HEK293T (cell line): ENCODE measurements at regions not wholly inside any gene's neighbourhood (a gene's known extent, or its start where the extent isn't known, plus 50 kb on each side); places are given as distances from the start of the nearest gene placed in this dataset.

Source experiments
- CTCF ChIA-PET: fragments of 350-600 bp; formaldehyde crosslinking; extraction: SDS; loops from one replicate; lab custom pipeline; 2021; ENCODE audit warnings: antibody characterized with exemption, inconsistent platforms; lab: Yijun Ruan, JAX
- POLR2A ChIA-PET: fragments of 350-600 bp; formaldehyde crosslinking; extraction: SDS; loops from one replicate; lab custom pipeline; 2020; ENCODE audit warnings: antibody characterized with exemption, inconsistent platforms; lab: Yijun Ruan, JAX
- DNase-seq: peaks from one replicate; pipeline ENCODE4 v3.0.0; 2012; ENCODE audit warnings: mixed read lengths; ENCODE audit errors: extremely low spot score
- ARNT ChIP-seq: fragments of 450-650 bp; IDR thresholded peaks from 2 replicates; pipeline ENCODE4 v1.6.1; 2017; ENCODE audit warnings: mild to moderate bottlenecking
- BHLHE40 ChIP-seq: fragments of 450-650 bp; IDR thresholded peaks from 2 replicates; pipeline ENCODE4 v1.6.1; 2016; ENCODE audit warnings: mild to moderate bottlenecking, moderate library complexity, borderline replicate concordance
- CTBP1 ChIP-seq: fragments of 450-650 bp; IDR thresholded peaks from 2 replicates; pipeline ENCODE4 v1.6.1; 2016; ENCODE audit warnings: borderline replicate concordance
- ELF4 ChIP-seq: fragments of 450-650 bp; IDR thresholded peaks from 2 replicates; pipeline ENCODE4 v1.6.1; 2017; ENCODE audit warnings: antibody characterized with exemption
- FOXA1 ChIP-seq: fragments of 450-650 bp; IDR thresholded peaks from 2 replicates; pipeline ENCODE4 v1.6.1; 2016; ENCODE audit warnings: mild to moderate bottlenecking
- FOXK2 ChIP-seq: fragments of 450-650 bp; IDR thresholded peaks from 2 replicates; pipeline ENCODE4 v1.6.1; 2016; ENCODE audit warnings: mild to moderate bottlenecking
- FOXM1 ChIP-seq: fragments of 450-650 bp; IDR thresholded peaks from 2 replicates; pipeline ENCODE4 v1.6.1; 2017; ENCODE audit warnings: mild to moderate bottlenecking, borderline replicate concordance
- HDGF ChIP-seq: fragments of 450-650 bp; IDR thresholded peaks from 2 replicates; pipeline ENCODE4 v1.6.1; 2017; ENCODE audit warnings: antibody characterized with exemption, borderline replicate concordance
- L3MBTL2 ChIP-seq: fragments of 450-650 bp; conservative IDR thresholded peaks from 2 replicates; pipeline ENCODE4 v1.6.1; 2016; ENCODE audit warnings: mild to moderate bottlenecking
- LEF1 ChIP-seq: fragments of 450-650 bp; IDR thresholded peaks from 2 replicates; pipeline ENCODE4 v1.6.1; 2017; ENCODE audit warnings: mild to moderate bottlenecking, borderline replicate concordance
- NFRKB ChIP-seq: fragments of 450-650 bp; IDR thresholded peaks from 2 replicates; pipeline ENCODE4 v1.6.1; 2016; ENCODE audit warnings: mild to moderate bottlenecking, moderate library complexity
- PKNOX1 ChIP-seq: fragments of 450-650 bp; IDR thresholded peaks from 2 replicates; pipeline ENCODE4 v1.6.1; 2016
- SP1 ChIP-seq: fragments of 450-650 bp; IDR thresholded peaks from 2 replicates; pipeline ENCODE4 v1.6.1; 2017
- SUZ12 ChIP-seq: fragments of 450-650 bp; IDR thresholded peaks from 2 replicates; pipeline ENCODE4 v1.6.1; 2016; ENCODE audit warnings: mild to moderate bottlenecking
- TARDBP ChIP-seq: fragments of 450-650 bp; IDR thresholded peaks from 2 replicates; pipeline ENCODE4 v1.6.1; 2016
- ZNF384 ChIP-seq: fragments of 450-650 bp; IDR thresholded peaks from 2 replicates; pipeline ENCODE4 v1.6.1; 2016

GRCh38 chr1:87436534-87436933 is 107.9 kb downstream of the LMO4 start:
- TF ChIP-seq ELF4 (no peak), ARNT (no peak), PKNOX1 (no peak)
- DNase-seq: no peak
- CTCF ChIA-PET: no interaction called here

GRCh38 chr1:87437663-87438295 is 109.1 kb downstream of the LMO4 start:
- POLR2A ChIA-PET: no interaction called here
- TF ChIP-seq FOXM1 (no peak), TARDBP (no peak), BHLHE40 (no peak), HDGF (no peak), L3MBTL2 (no peak), LEF1 (no peak), FOXK2 (no peak), FOXA1 (no peak), SUZ12 (no peak), ARNT (no peak)
- DNase-seq: no peak
- CTCF ChIA-PET: no interaction called here

More at GRCh38 chr1:87436534-87436933, 107.9 kb downstream of the LMO4 start:
- POLR2A ChIA-PET: no interaction called here

GRCh38 chr1:87439821-87440220 is 111.1 kb downstream of the LMO4 start:
- POLR2A ChIA-PET: interaction anchor here (0.6 kb wide), 1 partner anchor 110 kb away, joined by 4 read pairs; no protein-coding TSS in a partner anchor
- CTCF ChIA-PET: no interaction called here
- DNase-seq: no peak
- TF ChIP-seq SP1 (no peak), SUZ12 (no peak), FOXA1 (no peak), ZNF384 (no peak), FOXM1 (no peak), ELF4 (no peak), HDGF (no peak), FOXK2 (no peak)

GRCh38 chr1:87449348-87449963 is 120.8 kb downstream of the LMO4 start:
- CTCF ChIA-PET: no interaction called here
- POLR2A ChIA-PET: no interaction called here
- TF ChIP-seq ARNT: no peak
- no peak for TF ChIP-seq FOXA1
- TF ChIP-seq NFRKB: no peak
- TF ChIP-seq SUZ12: no peak
- no peak for TF ChIP-seq ZNF384
- TF ChIP-seq PKNOX1: no peak
- no peak for TF ChIP-seq FOXM1
- TF ChIP-seq LEF1: no peak
- DNase-seq: no peak

- no peak for TF ChIP-seq LEF1
- TF ChIP-seq CTBP1: no peak
- CTCF ChIA-PET: no interaction called here
- no peak for DNase-seq
- POLR2A ChIA-PET: no interaction called here
These were observed 121.5 kb downstream of the LMO4 start for GRCh38 chr1:87450136-87450535.

- TF ChIP-seq LEF1 (no peak), PKNOX1 (no peak), ELF4 (no peak), NFRKB (no peak), FOXA1 (no peak), TARDBP (no peak), SP1 (no peak), CTBP1 (no peak), FOXK2 (no peak), ARNT (no peak), BHLHE40 (no peak), FOXM1 (no peak), SUZ12 (no peak), L3MBTL2 (no peak), ZNF384 (no peak), HDGF (no peak)
- DNase-seq: no peak
- ChIA-PET CTCF (no interaction called here), POLR2A (interaction anchor here (1.2 kb wide), 1 partner anchor 122 kb away, joined by 4 read pairs; the partner anchor contains the start of gene LMO4)
These were observed 122.0 kb downstream of the LMO4 start for GRCh38 chr1:87450615-87451209.
